SJCRH30 (cell line): ENCODE measurements at regions not wholly inside any gene's neighbourhood (a gene's known extent, or its start where the extent isn't known, plus 50 kb on each side); places are given as distances from the start of the nearest gene placed in this dataset.

Source experiments
- DNase-seq, 2 experiments: peaks; one replicate each; pipeline ENCODE4 v3.0.0-alpha.2; 2015 to 2020
- H3K27ac ChIP-seq: fragments of 250-450 bp; sonication (Bioruptor Pico); 2 replicates; pipeline ENCODE4 v1.5.1; 2020; ENCODE audit warnings: mild to moderate bottlenecking, moderate library complexity
- H3K27me3 ChIP-seq: fragments of 250-450 bp; sonication (Bioruptor Pico); 2 replicates; pipeline ENCODE4 v1.5.1; 2020; ENCODE audit warnings: mild to moderate bottlenecking, moderate library complexity
- H3K36me3 ChIP-seq: fragments of 250-450 bp; sonication (Bioruptor Pico); 2 replicates; pipeline ENCODE4 v1.5.1; 2020; ENCODE audit warnings: mild to moderate bottlenecking, moderate library complexity
- H3K4me1 ChIP-seq: fragments of 250-450 bp; sonication (Bioruptor Pico); 2 replicates; pipeline ENCODE4 v1.5.1; 2020; ENCODE audit warnings: mild to moderate bottlenecking, moderate library complexity
- H3K4me3 ChIP-seq: fragments of 250-450 bp; sonication (Bioruptor Pico); 2 replicates; pipeline ENCODE4 v1.5.1; 2020; ENCODE audit warnings: mild to moderate bottlenecking, moderate library complexity
- H3K9me3 ChIP-seq: fragments of 250-450 bp; sonication (Bioruptor Pico); replicated peaks from 2 replicates; pipeline ENCODE4 v1.5.1; 2020; ENCODE audit warnings: mild to moderate bottlenecking, moderate library complexity

GRCh38 chr7:94848531-94848930 is 58.9 kb upstream of the PPP1R9A start:
- Histone ChIP-seq H3K4me1 (no peaks in the 10 kb centered on the region), H3K9me3 (peaks cover 9% of the 10 kb centered on the region), H3K27ac (no peak overlapping the region), H3K4me3 (no peak overlapping the region), H3K27me3 (no peaks in the 10 kb centered on the region), H3K36me3 (no peaks in the 10 kb centered on the region)
- no peak for DNase-seq

- H3K27me3 ChIP-seq: no peaks in the 10 kb centered on the region
- peaks cover 4% of the 10 kb centered on the region for H3K9me3 ChIP-seq
- H3K4me3 ChIP-seq: no peak overlapping the region
- H3K36me3 ChIP-seq: no peaks in the 10 kb centered on the region
- H3K27ac ChIP-seq: no peak overlapping the region
- H3K4me1 ChIP-seq: no peaks in the 10 kb centered on the region
- DNase-seq: no peak
These were observed 58.3 kb upstream of the PPP1R9A start for GRCh38 chr7:94848992-94849576.

GRCh38 chr7:94849636-94850208 is 57.7 kb upstream of the PPP1R9A start:
- H3K36me3 ChIP-seq: no peaks in the 10 kb centered on the region
- H3K27ac ChIP-seq: no peak overlapping the region
- H3K4me1 ChIP-seq: no peaks in the 10 kb centered on the region
- H3K4me3 ChIP-seq: no peak overlapping the region
- H3K9me3 ChIP-seq: peaks cover 4% of the 10 kb centered on the region
- H3K27me3 ChIP-seq: no peaks in the 10 kb centered on the region
- DNase-seq: no peak

GRCh38 chr7:94855589-94855988 is 51.8 kb upstream of the PPP1R9A start:
- H3K4me1 ChIP-seq: no peaks in the 10 kb centered on the region
- H3K4me3 ChIP-seq: no peak overlapping the region
- no peak for DNase-seq
- no peak overlapping the region for H3K27ac ChIP-seq
- no peaks in the 10 kb centered on the region for H3K36me3 ChIP-seq
- no peaks in the 10 kb centered on the region for H3K27me3 ChIP-seq
- no peaks in the 10 kb centered on the region for H3K9me3 ChIP-seq

GRCh38 chr7:94856643-94857042 is 50.8 kb upstream of the PPP1R9A start:
- Histone ChIP-seq H3K27ac (no peak overlapping the region), H3K4me3 (no peak overlapping the region), H3K36me3 (no peaks in the 10 kb centered on the region), H3K4me1 (no peaks in the 10 kb centered on the region), H3K27me3 (no peaks in the 10 kb centered on the region), H3K9me3 (no peaks in the 10 kb centered on the region)
- no peak for DNase-seq
